OCI-LY1 (cell line): ENCODE measurements at regions not wholly inside any gene's neighbourhood (a gene's known extent, or its start where the extent isn't known, plus 50 kb on each side); places are given as distances from the start of the nearest gene placed in this dataset.

Experiments
- H2AFZ ChIP-seq: fragments of 200-600 bp; sonication (generic), shearing (Covaris generic); 2 replicates; pipeline ENCODE4 v1.6.0; 2014; ENCODE audit warnings: antibody characterized with exemption, mild to moderate bottlenecking, low read length
- H3F3A ChIP-seq: fragments of 200-600 bp; sonication (generic), shearing (Covaris generic); 2 replicates; pipeline ENCODE4 v1.6.0; 2014; ENCODE audit warnings: mild to moderate bottlenecking, antibody characterized with exemption, low read length, moderate library complexity; ENCODE audit not compliant: insufficient read depth
- H3K27ac ChIP-seq: fragments of 200-600 bp; sonication (generic); 2 replicates; pipeline ENCODE4 v1.5.1; 2014; ENCODE audit warnings: low read length, mixed run types, mild to moderate bottlenecking, low read depth; ENCODE audit not compliant: poor library complexity, severe bottlenecking
- H3K27me3 ChIP-seq: fragments of 200-600 bp; sonication (generic); 2 replicates; pipeline ENCODE4 v1.6.0; 2014; ENCODE audit warnings: antibody characterized with exemption, mild to moderate bottlenecking, low read length, moderate library complexity; ENCODE audit not compliant: insufficient read depth
- H3K36me3 ChIP-seq: fragments of 200-600 bp; sonication (generic); 2 replicates; pipeline ENCODE4 v1.6.1; 2014; ENCODE audit warnings: mild to moderate bottlenecking, antibody characterized with exemption, low read length, moderate library complexity, mixed read lengths; ENCODE audit not compliant: insufficient read depth
- H3K4me1 ChIP-seq: fragments of 200-600 bp; sonication (generic); 2 replicates; pipeline ENCODE4 v1.5.1; 2014; ENCODE audit warnings: mild to moderate bottlenecking, low read length, moderate library complexity; ENCODE audit not compliant: insufficient read depth, severe bottlenecking
- H3K4me2 ChIP-seq: fragments of 200-600 bp; sonication (generic), shearing (Covaris generic); 2 replicates; pipeline ENCODE4 v1.6.1; 2014; ENCODE audit warnings: low read length
- H3K4me3 ChIP-seq: fragments of 200-600 bp; sonication (generic); 2 replicates; pipeline ENCODE4 v1.5.1; 2014; ENCODE audit warnings: low read length, low read depth, mild to moderate bottlenecking, mixed read lengths; ENCODE audit not compliant: poor library complexity, severe bottlenecking
- H3K79me2 ChIP-seq: fragments of 200-600 bp; shearing (Covaris generic); 2 replicates; pipeline ENCODE4 v1.6.1; 2016; ENCODE audit warnings: mixed run types, low read length, mixed read lengths; ENCODE audit not compliant: insufficient read depth
- H3K9ac ChIP-seq: fragments of 200-600 bp; sonication (generic), shearing (Covaris generic); 2 replicates; pipeline ENCODE4 v1.6.1; 2014; ENCODE audit warnings: mild to moderate bottlenecking, low read length, mixed read lengths
- H3K9me2 ChIP-seq: fragments of 200-600 bp; sonication (generic), shearing (Covaris generic); 2 replicates; pipeline ENCODE4 v1.6.1; 2014; ENCODE audit warnings: low read depth, mild to moderate bottlenecking, low read length, mixed read lengths
- H3K9me3 ChIP-seq: fragments of 200-600 bp; shearing (Covaris generic); 2 replicates; pipeline ENCODE4 v1.6.1; 2014; ENCODE audit warnings: low read length, mixed read lengths
- H4K20me1 ChIP-seq: fragments of 200-600 bp; sonication (generic), shearing (Covaris generic); 2 replicates; pipeline ENCODE4 v1.6.0; 2016; ENCODE audit warnings: mild to moderate bottlenecking, low read length; ENCODE audit not compliant: insufficient read depth
- EZH2 ChIP-seq: fragments of 200-600 bp; sonication (generic), shearing (Covaris generic); IDR thresholded peaks from 2 replicates; pipeline ENCODE4 v1.8.0; 2017; ENCODE audit warnings: borderline replicate concordance, mixed run types, mild to moderate bottlenecking, antibody characterized with exemption, low read length, moderate library complexity, mixed read lengths
- TF ChIP-seq, protein P1 (sequence below): fragments of 200-600 bp; sonication (generic), shearing (Covaris generic); IDR thresholded peaks from 2 replicates; pipeline ENCODE4 v1.5.1; 2017; ENCODE audit warnings: mild to moderate bottlenecking, antibody characterized with exemption, low read length, moderate library complexity, mixed read lengths

DNA sequence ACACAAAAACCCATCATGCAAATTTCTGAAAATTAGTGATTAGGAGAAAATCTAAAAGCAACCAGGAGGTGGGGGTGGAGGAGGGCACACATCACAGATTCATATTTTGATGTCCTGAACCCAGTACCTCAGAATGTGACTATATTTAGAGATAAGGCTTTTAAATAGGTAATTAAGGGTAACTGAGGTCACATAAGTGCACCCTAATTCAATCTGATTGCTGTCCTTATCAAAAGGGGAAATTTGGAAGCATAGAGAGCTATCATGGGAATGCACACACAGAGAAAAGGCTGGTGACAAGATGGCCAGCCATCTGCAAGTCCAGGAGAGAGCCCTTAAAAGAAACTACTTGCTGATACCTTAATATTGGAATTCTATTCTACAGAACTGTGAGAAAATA, 281.8 kb upstream of the UGT8 start:
- H3K9me3 ChIP-seq: no peaks in the 10 kb centered on the region
- no peaks in the 10 kb centered on the region for H3K27me3 ChIP-seq
- no peak for TF ChIP-seq EZH2
- TF ChIP-seq, protein P1, sequence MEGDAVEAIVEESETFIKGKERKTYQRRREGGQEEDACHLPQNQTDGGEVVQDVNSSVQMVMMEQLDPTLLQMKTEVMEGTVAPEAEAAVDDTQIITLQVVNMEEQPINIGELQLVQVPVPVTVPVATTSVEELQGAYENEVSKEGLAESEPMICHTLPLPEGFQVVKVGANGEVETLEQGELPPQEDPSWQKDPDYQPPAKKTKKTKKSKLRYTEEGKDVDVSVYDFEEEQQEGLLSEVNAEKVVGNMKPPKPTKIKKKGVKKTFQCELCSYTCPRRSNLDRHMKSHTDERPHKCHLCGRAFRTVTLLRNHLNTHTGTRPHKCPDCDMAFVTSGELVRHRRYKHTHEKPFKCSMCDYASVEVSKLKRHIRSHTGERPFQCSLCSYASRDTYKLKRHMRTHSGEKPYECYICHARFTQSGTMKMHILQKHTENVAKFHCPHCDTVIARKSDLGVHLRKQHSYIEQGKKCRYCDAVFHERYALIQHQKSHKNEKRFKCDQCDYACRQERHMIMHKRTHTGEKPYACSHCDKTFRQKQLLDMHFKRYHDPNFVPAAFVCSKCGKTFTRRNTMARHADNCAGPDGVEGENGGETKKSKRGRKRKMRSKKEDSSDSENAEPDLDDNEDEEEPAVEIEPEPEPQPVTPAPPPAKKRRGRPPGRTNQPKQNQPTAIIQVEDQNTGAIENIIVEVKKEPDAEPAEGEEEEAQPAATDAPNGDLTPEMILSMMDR: no peak
- H4K20me1 ChIP-seq: no peaks in the 10 kb centered on the region
- no peak overlapping the region for H2AFZ ChIP-seq
- H3K9ac ChIP-seq: no peak overlapping the region
- no peaks in the 10 kb centered on the region for H3F3A ChIP-seq
- H3K27ac ChIP-seq: no peak overlapping the region
- H3K36me3 ChIP-seq: no peaks in the 10 kb centered on the region
- H3K4me3 ChIP-seq: no peak overlapping the region
- H3K4me1 ChIP-seq: no peaks in the 10 kb centered on the region
- H3K9me2 ChIP-seq: no peaks in the 10 kb centered on the region
- H3K4me2 ChIP-seq: no peak overlapping the region
- no peaks in the 10 kb centered on the region for H3K79me2 ChIP-seq

DNA sequence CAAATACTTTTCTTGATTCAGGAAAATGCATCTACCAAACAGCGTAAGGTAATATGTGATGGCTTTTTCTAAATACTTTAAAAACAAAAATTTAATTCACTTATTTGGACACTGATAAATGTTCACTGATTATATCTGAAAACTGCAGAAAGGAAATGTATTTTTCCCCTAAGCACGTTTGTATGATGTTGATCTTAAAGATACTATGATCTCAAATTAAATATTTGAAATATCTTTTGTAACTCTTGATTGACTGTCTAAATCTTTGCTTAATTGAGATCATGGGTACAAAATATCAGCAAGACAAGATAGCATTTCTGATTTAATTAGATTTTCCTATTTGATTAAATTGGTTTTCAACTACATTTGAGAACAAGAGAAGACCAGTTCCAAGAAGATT, 281.0 kb upstream of the UGT8 start:
- no peaks in the 10 kb centered on the region for H4K20me1 ChIP-seq
- H3K9me2 ChIP-seq: no peaks in the 10 kb centered on the region
- H3F3A ChIP-seq: no peaks in the 10 kb centered on the region
- no peak overlapping the region for H3K4me3 ChIP-seq
- no peaks in the 10 kb centered on the region for H3K27me3 ChIP-seq
- no peaks in the 10 kb centered on the region for H3K9me3 ChIP-seq
- H3K4me1 ChIP-seq: no peaks in the 10 kb centered on the region
- H3K27ac ChIP-seq: no peak overlapping the region
- no peak overlapping the region for H3K4me2 ChIP-seq
- no peak overlapping the region for H2AFZ ChIP-seq
- H3K79me2 ChIP-seq: no peaks in the 10 kb centered on the region
- no peak overlapping the region for H3K9ac ChIP-seq
- TF ChIP-seq EZH2: no peak
- TF ChIP-seq, protein P1: no peak
- H3K36me3 ChIP-seq: no peaks in the 10 kb centered on the region

DNA sequence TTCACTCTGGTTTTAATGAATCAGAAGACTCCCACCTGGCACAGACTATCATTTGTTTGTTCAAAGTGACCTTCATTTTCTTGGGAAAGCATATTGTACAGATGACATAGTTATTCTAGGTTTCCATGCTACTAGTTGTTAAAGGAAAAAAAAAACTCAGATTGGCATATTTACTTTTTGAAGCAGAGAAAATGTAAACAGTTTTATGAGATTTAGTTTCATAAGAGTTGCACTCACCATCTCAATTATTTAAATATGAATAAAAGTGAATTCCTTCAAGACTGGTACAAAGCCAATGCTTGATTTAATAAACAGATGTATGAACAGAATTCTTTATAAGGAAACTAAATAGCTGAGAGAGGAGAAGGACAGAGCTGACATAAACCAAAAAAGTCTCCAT, 280.3 kb upstream of the UGT8 start:
- Histone ChIP-seq H3K4me2 (no peak overlapping the region), H3K36me3 (no peaks in the 10 kb centered on the region), H3F3A (no peaks in the 10 kb centered on the region), H4K20me1 (no peaks in the 10 kb centered on the region), H3K27ac (no peak overlapping the region), H3K9ac (no peak overlapping the region), H3K9me2 (no peaks in the 10 kb centered on the region), H3K4me1 (no peaks in the 10 kb centered on the region), H3K9me3 (no peaks in the 10 kb centered on the region), H3K27me3 (no peaks in the 10 kb centered on the region), H2AFZ (no peak overlapping the region), H3K4me3 (no peak overlapping the region), H3K79me2 (no peaks in the 10 kb centered on the region)
- TF ChIP-seq, protein P1: no peak
- no peak for TF ChIP-seq EZH2
